C1 segment of cervical spinal cord (tissue), 14 donors: ENCODE measurements at regions not wholly inside any gene's neighbourhood (a gene's known extent, or its start where the extent isn't known, plus 50 kb on each side); places are given as distances from the start of the nearest gene placed in this dataset.
"Not testable (repeated sequence)": the region's sequence is repeated elsewhere in the genome, so short reads cannot be mapped to it uniquely, and the experiment has no call there.

ENCODE experiments used
- DNase-seq, 14 donors: peaks; one replicate each; lab custom pipeline; 2025; lab: John Stamatoyannopoulos, UW

- no peak for DNase-seq
Measured at GRCh38 chr3:104244680-104245220, 1122.0 kb upstream of the ALCAM start.

GRCh38 chr3:104245261-104245660 lies 1121.4 kb upstream of the ALCAM start:
- no peak for DNase-seq

DNA sequence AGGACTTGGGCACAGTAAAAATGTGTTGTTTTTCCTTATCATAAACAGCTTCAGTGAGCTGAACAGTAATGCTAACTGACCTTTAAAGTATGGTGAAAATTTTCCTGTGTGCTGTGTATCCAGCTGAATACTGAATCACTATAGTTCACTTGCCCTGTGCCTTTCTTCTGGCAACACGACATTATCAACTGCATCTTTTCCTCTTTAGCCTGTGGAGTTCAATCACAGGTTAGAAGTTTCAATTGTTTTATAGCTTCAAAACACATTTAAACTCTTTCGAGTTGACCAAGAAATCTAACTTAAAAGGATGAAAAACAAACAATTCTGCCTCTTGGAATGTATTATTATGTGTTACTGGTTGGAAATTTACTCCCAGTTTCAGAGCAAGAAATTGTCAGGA lies 1120.7 kb upstream of the ALCAM start:
- no peak for DNase-seq

- DNase-seq: no peak
Measured at GRCh38 chr3:104257486-104257885, 1109.2 kb upstream of the ALCAM start.

DNA sequence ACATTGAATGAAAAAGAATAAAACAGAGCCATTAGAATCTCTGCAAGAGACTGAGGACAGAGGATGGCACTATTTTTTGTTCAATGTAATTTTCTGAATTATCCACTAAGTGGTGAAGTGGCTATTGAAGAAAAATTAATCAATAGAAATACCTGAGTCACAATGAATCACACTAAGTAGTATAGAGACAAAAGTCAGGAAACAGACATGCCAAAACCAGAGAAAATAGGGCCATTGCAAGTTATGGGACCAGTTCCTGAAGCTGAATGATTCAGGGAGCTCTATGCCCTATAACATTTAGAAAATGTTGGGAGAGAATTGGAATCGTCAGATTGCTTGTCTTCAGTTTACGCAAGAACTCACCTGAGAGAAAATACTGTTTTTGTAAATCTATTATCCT lies 1103.2 kb upstream of the ALCAM start:
- DNase-seq: no peak

DNA sequence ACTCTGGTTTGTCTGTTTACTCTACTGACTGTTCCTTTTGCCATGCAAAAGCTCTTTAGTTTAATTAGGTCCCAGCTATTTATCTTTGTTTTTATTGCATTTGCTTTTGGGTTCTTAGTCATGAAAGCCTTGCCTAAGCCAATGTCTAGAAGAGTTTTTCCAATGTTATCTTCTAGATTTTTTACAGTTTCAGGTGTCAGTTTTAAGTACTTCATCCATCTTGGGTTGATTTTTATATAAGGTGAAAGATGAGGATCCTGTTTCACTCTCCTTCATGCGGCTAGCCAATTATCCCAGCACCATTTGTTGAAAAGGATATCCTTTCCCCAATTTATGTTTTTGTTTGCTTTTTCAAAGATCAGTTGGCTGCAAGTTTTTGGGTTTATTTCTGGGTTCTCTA lies 1100.5 kb upstream of the ALCAM start:
- not testable (repeated sequence) for DNase-seq

DNA sequence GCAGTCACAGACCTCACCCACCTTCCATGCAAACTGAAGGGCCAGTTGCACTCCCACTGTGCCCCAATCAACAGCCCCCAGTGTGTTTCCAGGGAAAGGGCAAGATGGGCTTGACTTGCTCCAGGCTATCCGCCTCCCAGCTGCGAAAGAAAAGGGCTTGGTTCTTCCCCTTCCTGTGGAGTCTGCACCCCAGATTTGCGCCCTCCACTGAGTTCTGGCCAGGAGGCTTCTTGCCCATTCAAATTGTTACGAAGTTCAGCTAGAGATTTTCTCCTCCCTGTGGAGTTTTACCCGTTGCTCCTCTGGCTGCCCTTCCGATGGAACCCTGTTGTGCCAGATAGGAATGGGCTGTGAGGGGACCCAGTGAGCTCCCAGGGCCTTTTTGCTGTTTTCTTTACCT lies 1096.9 kb upstream of the ALCAM start:
- no peak for DNase-seq

- DNase-seq: no peak
Measured at GRCh38 chr3:104273046-104273649, 1093.6 kb upstream of the ALCAM start.

- DNase-seq: no peak
Measured at GRCh38 chr3:104275199-104275598, 1091.5 kb upstream of the ALCAM start.

GRCh38 chr3:104279617-104280016 lies 1087.1 kb upstream of the ALCAM start:
- DNase-seq: no peak

GRCh38 chr3:104281713-104282112 lies 1085.0 kb upstream of the ALCAM start:
- no peak for DNase-seq

GRCh38 chr3:104286645-104287044 lies 1080.1 kb upstream of the ALCAM start:
- DNase-seq: no peak

DNA sequence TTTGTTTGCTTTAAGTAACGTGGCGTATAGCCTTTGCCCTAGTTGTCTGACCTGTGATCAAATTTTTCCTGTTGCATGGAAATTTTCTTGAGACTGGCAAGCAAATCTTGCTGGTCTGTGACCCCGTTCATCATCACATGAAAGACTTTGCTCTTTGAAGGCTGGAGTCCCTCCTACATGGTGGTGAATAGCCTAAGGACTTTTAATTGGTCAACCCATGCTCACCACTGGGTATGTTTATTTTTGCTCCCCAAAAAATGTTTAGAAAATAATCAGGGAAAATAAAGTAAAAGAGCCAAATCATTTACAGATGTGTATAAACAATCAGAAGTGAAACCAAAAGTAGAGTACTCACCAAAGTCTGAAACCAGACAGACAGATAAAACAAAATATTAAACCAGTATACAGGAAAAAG lies 1075.3 kb upstream of the ALCAM start:
- DNase-seq: no peak

GRCh38 chr3:104291878-104292277 lies 1074.8 kb upstream of the ALCAM start:
- DNase-seq: peak in 1 of 14 donors; percentile 8

DNA sequence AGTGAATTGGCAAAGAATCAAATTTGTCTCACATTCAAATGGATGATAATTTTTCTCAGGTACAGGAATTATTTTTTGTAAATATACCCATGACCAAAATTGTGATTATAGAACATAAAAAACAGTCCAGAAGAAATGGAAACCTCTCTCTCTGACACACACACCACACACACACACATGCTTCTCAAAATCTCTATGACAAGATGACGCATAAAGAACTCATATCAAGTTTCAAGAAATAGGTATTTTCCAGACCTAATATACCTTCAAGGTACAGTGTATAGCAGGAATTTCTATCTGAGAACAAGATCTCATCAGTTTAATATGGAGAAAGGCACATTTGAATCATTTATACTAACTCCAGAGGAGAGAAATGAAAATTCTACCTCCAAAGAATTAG lies 1069.1 kb upstream of the ALCAM start:
- no peak for DNase-seq

GRCh38 chr3:104298662-104299061 lies 1068.0 kb upstream of the ALCAM start:
- no peak for DNase-seq

DNA sequence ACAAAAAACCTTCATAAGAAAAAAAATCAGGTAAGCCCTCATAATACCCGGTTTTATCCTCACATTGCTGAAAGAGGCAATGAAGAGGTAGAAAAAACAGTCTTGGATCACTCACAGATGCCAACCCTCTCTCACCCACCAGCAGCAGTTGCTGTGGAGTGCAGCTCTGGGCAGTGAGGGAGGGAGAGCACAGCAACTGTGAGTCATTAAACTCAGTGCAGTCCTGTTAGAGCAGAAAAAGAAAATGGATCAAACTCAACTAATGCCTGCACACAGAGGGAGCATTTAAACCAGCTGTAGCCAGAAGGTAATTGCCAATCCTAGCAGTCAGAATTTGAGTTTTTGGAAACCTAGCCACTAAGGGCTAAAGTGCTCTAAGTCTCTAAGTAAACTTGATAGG lies 1050.6 kb upstream of the ALCAM start:
- no peak for DNase-seq

GRCh38 chr3:104323226-104323625 lies 1043.5 kb upstream of the ALCAM start:
- no peak for DNase-seq

DNA sequence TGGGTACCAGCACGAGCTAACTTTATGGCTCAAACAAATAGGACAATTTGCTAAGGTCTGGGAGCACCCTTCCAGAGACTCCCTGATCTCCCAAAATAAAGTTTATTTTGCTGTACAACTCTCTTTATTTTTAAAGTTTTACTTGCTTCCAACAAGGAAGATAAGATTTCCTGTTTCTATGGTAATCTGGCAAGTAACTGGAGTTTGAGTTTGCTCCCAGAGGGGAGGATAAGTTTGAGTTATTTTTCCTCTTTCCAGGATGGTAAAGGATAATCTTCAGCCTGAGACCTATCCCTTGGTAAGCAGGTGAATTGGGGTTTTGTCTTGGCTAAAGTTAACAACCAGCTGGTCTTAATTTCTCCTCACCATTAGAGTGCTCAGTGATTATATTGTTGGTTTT lies 1019.4 kb upstream of the ALCAM start:
- DNase-seq: no peak

DNA sequence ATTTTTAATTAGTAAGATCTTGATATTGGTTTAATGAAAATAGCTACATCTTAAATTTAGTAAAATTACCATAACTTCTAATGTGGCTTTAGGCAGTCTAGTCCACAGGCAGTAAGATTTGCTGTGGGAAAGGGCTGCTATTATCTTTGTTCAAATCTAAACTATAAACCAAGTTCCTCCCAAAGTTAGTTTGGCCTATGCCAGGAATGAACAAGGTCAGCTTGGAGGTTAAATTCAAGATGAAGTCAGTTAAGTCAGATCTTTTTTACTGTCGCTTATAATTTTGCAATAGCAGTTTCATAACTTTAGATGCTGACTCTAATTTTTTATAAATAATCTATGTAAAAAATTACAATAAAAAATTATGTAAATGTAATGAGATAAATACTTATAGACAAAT lies 1016.9 kb upstream of the ALCAM start:
- no peak for DNase-seq

DNA sequence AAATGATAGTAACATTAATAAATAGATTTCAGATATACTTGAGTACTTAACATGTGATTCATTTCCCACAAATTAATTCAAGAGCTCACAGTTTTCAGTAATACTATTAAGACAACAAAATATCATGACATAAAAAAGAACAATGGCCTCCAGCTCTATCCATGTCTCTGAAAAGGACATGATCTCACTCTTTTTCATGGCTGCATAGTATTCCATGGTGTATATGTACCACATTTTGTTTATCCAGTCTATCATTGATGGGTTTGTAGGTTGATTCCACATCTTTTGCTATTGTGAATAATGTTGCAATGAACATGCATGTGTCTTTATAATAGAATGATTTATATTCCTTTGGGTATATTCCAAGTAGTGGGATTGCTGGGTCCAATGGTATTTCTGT lies 1012.8 kb upstream of the ALCAM start:
- DNase-seq: no peak

- DNase-seq: no peak
Measured at GRCh38 chr3:104359546-104359945, 1007.2 kb upstream of the ALCAM start.

DNA sequence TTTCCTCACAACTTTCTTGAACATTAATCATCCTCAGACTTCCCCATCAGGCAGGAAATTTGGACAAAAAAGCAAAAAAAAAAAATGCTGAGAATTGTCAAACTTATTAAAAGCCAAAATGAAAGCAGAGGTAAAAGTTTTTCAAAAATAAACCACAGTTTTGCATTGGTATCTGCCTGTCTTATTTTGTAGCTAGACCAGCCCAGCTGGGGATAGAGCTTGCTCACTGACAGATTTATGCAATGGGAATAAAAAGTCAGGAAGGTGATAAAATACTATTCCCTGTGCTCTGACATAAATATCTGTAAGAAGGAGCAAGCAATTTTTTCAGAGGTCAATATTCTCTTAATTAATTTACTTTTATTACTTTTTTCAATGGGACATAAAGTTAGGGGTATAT lies 1006.7 kb upstream of the ALCAM start:
- DNase-seq: no peak

DNA sequence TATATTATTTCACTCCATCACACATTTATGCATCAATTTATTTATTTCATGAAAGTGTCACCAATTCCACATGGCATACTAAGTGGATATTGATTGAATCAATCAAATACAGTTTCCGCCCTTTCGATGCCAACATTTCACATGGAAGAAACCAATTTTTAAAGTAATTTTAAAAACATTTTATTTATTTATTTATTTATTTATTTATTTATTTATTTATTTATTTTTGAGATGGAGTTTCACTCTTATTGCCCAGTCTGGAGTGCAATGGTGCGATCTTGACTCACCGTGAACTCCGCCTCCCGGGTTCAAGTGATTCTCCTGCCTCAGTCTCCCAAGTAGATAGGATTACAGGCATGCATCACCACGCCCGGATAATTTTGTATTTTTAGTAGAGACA lies 1005.0 kb upstream of the ALCAM start:
- not testable (repeated sequence) for DNase-seq
